ENCODE measurements at regions not wholly inside any gene's neighbourhood (a gene's known extent, or its start where the extent isn't known, plus 50 kb on each side); places are given as distances from the start of the nearest gene placed in this dataset.

DNA sequence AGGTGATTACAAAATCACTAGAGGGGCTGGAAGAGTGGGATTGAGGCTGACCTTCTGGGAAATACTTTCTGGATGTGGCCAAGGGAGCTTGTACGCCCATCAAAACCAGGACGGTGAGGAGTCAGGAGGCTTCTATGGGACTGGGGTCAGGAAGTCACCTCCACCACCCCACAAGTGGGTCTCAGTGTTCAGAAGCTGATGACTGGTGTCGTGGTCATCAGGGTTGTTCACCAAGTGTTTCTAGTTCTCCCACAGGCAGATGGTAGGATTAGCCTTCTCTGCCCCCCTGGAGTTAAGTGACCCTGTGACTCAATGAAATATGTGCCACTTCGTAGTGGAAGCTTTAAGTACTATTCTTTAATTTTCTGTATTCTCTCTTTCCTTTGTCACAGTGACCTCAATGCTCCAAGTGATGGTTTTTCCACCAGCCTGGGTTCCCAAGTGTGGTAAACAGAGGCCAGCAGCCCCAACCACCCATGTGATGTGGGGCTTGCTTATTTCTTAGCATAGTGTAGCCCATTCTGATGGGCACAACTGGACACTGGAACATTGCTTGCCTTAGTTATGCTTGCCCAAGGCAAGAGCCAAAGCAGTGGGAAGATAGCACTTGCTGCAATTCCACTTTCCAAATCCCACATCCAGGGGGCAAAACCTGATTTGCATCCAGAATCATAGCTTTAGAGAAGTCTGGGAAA lies 258.8 kb downstream of the CYP26B1 start:
- no peak for DNase-seq

DNA sequence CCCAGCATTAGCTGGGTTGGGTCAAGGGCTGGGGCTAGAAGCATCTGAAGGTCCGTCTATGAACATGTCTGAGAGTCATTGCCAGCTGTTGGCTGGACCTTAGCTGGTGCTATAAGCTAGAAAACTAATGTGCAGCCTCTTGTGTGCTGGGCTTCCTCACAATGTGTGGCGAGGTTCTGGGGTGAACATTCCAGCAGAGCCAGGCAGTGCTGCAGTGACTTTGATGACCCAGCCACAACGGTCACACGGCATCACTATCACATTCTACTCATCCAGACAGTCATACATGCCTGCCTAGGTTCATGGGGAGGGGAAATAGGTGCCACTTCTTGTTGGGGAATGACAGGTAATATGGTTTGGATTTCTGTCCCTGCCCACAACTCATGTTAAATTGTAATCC lies 260.5 kb downstream of the CYP26B1 start:
- DNase-seq, result no peak

DNA sequence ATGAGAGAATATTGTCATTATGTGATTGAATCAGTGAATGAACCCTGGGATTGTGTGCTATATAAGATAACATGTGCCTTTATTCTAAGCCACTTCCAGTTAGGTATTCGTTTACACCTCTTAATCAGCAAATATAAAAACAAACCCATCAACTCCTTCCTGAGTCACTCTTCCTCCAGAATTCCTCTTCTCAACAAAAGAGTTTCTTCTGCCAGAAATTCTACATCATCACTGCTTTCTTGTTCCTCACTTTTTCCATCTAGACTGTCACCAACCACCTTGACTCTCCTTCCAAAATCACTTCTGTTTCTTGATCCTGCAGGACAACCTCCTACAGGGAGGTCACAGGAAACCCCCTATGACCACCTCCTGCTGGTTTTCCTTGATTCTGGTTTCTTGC lies 261.4 kb downstream of the CYP26B1 start:
- DNase-seq, result no peak

DNA sequence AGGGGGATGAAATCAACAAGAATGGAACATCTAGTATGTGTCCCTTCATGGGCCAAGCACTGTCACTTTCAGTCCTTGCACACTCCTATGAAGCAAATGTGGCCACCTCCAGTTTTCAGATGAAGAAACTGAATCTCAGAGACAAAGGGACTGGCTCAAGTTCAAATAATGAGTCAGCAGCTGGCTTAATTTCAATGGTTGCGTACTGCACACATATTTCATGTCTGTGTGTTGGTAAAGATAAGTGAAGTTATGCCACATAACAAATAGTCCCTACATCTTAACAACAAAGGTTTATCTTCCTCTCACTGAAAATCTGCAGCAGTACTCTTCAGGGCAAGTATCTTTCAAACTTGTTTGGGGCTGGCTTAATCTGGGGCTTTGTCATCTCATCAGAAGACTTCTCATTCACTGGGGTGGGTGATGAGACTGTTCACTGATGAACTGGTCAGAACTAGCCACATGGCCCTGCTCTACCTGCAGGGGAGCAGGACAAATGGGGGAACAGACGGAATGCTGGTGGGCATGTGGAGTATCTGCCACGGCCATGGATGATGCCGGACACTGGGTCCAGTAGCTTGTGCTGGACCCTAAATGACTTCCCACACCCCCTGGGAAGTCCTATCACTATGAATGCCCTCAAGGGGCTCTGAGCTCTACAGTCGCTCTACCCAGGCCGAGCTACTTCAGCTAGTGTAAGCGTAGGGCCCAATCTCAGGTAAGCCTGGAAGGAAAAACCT lies 263.2 kb downstream of the CYP26B1 start:
- DNase-seq, result no peak

DNA sequence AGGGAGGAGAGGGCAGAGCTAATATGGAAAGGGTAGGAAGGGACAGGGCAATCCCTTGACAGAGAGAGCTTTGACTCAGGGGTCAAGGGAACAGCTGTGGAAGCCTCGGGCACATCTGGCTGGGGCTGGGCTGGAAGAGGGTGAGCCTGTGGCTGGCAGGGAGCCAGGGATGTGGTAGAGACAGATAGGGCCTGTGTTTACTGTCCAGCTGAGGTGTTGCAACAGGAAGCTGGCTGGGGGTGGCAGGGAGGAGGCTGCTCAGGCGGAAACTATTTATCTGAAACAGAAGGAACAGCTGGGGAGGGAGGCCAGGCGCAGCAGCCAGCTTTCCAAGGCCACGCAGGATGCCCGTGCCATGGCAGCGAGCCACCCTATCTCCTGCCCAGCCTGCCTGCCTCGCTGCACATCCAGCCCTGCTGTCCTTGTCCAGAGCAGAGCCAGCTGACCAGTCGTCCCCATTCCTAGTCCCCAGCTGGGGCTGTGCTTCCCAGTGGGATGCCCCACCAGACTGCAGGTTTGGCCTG lies 264.7 kb downstream of the CYP26B1 start:
- peak; percentile 26 to 52 for DNase-seq

DNA sequence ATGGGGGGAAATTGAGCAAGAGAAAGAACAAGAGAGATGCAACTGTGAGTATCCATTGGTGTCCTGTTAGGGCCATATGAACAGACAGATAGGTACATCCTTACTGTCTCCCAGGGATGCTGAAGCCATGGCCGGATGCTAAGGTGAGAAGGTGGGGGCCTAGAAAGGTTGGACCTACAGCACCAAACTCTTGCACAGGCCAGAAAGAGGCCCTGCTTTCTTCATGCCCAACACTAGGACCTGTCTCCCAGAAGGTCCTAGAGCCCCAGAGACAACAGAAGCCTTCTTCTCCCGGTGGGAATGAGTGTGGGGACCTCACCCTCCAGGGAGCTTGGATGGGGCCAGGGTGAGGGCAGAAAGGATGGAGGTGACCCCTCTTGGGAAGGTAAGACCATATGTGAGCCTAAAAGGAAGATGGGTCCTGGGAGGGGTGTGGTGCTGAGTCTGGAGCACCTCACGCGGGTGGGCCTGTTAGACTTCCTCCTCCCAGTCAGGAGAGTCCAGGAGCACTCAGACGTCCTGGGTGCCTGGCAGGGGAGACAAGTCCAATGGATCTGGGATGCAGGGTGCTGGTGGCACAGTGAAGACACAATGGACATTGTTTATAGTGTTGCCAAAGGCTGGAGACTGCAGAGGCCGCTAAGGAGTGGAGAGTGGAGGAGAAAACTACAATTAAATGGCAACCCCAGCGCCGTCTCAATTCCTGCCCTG lies 265.3 kb downstream of the CYP26B1 start:
- DNase-seq, result no peak

DNA sequence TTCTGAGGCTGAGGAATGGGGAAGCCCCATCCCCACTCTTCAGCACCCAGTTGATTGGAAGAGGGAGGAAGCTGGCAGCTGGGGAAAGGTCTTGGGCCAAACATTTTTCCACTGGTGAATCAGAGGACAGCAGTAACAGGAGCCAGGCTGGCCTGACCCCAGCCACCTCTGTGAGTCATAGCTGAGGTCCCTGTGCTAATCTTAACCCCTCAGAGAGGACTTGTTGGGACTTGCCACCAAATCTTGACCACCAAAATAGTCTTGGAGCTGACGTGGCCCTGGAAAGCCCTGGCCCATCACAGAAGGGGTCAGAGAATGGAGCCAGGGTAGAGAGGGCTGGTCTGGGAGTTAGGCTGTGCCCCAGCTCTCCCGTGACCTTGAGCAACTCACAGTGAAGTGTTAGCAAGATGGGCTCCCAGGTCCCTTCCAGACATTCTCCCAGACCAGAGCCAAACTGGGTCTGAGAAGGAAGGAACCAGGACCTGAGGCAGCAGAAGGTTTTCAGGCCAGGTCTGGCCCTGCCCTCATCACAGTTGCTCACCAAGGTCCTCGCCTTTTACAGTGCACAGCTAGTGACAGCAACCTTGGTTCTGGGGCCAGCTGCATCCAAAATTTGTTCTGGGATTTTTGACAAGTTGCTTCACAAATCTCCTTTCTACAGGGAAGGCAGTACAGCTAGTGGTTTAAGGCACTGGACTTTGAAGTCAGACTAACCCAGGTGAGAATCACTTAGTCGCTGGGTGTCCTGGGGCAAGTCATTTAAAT lies 266.6 kb downstream of the CYP26B1 start:
- no peak for DNase-seq

DNA sequence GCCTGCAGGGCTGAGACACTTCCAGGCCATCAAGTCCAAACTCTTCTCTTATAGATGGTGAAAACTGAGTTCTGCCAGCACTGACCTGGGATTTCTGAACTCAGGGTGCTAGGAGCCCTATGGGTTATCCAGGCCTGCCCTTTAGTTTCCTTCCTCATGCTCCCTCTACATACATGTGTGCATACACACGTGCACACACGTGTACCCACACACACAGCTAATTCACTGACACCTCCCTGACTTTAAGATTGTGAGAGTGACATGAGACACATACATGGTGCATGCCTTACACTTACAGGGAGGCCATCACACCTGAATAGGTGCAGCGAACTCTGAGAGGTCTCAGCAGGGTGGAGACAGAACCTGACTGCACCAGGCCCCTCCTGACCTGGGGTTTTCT lies 267.4 kb downstream of the CYP26B1 start:
- no peak for DNase-seq

DNA sequence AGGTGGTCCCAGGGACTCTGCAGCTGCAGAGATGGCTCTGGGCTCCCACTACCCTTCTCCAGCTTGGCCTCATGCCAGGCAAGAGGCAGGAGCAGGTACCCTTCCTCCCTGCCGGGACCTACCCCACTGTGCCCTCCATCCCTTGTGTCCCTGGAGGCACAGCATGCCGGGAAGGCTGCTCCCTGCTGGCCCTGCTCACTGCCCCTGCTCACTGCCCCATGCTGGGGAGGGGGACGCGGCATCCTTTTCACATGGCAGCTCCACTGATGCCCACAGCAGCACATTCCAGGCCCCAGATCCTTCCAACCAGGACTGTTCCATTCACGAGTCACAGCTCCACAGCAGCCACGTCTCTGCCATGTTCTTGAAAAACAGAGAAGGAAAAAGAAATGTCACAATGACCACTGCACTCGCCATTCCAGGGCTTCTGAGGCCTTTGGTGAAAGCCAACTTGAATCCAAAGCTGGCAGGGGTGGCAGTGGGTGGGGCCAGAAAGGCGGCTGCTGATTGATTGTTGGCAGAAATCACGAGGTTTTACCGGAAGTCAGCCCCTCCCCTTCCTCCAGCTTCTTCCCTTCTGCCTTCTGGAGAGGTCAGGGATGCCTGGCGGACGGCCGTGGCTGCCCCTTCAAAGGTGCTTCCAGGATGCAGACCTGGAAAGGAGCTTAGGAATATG lies 268.0 kb downstream of the CYP26B1 start:
- DNase-seq, result no peak

DNA sequence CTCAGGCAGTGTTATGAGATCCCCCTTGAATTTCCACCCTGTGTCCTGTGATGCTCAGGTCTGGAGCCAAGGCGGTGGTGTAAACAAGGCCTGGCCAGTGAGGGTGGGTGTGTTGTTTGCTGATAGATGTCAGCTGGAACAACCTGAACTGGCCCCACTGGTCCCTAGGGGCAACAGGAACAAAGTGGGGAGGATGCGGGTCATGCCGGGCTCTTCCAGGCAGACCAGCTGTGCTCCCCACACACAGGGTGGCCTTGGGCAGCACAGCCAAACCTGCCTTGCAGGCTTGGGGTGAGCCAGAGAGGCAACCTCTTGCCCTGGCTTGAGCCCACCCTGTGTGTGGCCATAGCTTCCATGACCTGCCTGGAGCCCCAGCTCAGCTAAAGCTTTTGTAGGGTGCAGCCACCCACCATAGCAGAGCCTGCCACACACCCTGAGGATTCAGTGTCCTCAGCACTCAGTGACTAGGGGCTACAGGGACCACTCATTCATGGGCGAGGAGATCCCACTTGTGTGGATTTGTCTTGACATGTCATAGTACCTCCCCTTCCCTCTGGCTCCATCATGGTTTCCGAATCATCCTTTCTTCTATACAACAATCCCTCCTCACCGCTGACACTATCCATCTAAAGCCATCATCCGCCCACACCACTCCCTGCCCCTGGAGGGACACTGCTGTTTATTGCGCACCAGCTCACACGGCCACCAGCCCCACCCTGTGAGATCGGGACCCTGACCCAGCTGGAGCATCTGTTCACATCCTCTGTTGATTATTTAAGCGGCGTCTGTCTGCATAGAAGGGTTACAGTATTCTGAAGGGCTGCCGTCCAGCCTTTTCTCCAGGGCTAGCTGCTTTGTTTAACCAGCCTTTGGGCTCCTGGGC lies 268.8 kb downstream of the CYP26B1 start:
- DNase-seq, result no peak

DNA sequence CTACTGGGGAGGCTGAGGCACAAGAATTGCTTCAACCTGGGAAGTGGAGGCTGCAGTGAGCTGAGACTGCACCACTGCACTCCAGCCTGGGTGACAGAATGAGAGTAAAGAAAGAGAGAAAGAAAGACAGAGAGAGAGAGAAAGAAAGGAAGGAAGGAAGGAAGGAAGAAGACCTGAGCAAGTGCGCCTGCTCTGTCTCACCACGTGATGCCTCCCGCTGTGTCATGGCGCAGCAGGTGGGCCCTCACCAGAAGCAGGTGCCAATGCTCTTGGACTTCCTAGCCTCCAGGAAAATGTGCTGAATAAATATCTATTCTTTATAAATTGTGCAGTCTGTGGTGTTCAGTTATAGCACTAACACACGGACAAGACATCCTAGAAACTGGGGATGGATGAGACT lies 270.0 kb downstream of the CYP26B1 start:
- DNase-seq, result no peak

DNA sequence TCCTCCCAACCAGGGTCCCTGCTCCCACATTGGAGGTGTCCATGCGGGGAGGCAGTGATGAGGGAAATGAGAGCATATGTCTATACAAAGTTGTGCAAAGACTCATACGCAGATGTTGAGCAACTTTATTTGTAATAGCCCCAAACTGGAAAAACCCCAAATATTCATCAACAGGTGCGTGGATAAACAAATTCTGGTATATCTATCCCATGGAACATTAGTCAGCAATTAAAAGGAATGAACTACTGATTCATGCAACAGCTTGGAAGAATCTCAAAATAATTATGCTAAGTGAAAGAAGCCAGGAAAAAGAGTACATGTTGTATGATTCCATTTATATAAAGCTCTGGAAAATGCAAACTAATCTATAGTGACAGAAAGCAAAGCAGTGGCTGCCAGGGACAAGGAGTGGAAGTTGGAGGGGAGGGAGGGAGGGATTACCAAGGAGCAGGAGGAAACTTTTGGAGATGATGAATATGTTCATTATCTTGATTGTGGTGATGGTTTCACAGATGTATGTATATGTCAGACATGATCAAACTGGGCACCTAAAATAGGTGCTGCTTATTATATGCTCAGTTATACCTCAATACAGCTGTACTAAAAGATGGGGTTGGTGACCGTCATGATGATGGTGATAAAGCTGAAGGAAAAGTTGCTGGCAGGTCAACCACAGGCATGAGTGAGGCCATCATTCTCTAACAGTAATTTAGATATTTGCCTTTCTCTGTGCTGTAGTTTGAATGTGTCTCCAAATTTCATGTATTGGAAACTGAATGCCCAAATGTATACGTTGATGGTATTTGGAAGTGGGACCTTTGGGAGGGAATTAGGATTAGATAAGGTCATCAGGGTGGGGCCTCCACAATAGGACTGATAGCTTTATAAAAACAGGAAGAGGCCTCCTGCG lies 270.9 kb downstream of the CYP26B1 start:
- DNase-seq, result no peak

DNA sequence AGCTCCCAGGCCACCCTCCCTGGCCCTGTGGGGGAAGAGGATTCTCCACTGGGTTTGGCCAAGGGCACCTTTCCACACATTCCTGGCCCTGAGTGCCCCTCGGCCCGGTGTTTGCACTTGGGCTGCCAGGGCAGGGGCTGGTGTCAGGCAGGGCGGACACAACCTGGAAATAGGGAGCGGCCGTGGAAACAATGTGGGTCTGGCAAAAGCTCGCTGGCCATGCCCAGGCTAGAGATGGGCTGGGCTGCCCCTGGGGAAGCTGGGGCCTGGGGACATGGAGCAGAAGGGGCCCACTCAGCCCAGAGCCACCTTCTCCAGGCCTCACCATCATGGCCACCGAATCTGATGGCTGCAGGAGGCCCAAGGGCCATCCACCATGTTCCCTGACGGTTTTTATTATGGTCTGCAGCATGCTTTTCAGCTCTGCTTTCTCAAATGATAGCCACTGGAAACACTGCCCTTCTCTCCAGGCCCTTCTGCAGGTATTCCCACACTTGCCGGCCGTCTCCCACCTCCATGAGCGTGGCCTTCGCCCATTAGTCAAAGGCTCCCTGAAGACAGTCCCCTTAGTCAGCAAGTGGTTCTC lies 275.1 kb downstream of the CYP26B1 start:
- DNase-seq, result no peak

DNA sequence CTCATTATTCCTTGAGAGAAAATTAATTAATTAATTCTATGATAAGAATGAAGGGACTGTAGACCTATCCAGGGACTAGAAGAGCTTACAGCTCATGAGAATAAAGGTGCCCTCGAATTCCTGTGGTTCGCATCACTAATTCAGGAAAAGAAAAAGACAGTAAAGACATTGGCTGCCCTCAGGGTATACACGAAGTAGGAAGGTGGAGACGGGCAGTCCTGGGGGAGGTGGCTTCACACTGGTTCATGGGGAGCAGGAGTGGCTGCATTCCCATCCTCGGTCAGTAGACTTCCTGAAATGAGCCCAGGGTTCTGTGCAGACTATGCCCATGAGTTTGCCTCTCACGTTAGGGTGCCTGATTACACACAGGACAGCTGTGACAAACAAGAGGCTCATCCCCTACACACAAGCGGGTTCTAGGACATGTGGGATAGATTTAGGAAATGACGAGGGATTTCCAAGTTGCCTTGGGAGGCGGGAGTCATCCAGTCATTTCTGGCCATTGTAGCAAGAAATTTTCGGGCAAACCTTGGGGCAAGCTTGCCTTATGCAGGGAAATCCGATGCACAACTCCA lies 282.2 kb downstream of the CYP26B1 start:
- no peak for DNase-seq

DNA sequence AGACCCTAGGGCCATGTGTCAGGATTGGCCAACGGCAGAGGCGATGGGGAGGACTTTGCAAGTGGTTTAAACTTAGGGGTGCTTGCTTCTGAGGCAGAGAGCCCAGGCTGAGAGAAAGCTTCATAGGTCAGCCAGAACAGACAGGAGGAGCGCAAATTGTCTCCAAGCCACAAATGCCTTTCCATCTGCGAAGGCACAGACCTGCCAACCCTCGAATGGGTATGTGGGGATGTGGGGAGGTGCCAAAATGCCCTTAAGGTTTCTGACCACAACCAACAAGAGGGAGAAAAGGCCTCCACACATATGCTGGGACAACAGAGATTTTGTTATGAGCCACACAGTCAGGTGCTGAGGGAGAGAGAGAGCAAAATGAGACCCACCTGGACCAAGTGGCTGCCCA lies 283.6 kb downstream of the CYP26B1 start:
- DNase-seq, result no peak

DNA sequence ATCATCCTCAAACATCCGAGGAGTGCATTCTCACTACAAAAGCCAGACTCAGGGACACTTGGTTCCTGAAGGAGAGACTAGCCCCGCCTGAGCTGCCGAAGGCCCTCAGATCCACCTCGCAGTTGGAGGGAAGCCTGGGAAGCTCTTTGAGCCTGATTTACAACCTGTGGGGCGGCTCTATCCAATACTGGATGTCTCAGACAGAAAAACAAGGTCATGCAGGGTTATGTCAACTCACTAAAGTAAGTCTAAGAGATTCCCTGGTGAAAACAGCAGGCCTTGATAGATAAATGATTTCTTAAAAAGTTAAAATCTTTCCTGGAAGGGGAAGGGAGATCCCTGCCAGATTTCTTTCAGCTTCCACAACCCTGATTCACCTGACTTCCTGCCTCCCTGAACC lies 284.3 kb downstream of the CYP26B1 start:
- no peak for DNase-seq

DNA sequence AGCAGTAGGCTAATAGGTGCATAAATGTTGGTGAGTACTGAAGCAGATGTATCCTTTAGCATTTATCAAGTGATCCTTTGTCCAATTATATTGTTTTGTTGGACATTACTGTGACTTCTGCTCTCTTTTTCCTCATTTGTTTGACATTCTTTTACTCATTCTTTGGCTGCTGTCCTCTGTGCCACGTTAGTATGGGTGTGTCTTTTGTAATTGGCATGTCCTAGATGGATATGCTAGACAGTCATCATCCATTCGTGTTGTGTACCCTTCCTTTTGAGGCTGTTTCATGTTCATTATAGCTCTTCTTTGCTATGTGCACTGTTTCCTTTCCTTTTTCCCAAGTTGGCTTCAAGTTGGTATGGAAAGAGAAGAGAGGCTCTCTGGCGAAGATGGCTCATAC lies 284.7 kb downstream of the CYP26B1 start:
- no peak for DNase-seq

DNA sequence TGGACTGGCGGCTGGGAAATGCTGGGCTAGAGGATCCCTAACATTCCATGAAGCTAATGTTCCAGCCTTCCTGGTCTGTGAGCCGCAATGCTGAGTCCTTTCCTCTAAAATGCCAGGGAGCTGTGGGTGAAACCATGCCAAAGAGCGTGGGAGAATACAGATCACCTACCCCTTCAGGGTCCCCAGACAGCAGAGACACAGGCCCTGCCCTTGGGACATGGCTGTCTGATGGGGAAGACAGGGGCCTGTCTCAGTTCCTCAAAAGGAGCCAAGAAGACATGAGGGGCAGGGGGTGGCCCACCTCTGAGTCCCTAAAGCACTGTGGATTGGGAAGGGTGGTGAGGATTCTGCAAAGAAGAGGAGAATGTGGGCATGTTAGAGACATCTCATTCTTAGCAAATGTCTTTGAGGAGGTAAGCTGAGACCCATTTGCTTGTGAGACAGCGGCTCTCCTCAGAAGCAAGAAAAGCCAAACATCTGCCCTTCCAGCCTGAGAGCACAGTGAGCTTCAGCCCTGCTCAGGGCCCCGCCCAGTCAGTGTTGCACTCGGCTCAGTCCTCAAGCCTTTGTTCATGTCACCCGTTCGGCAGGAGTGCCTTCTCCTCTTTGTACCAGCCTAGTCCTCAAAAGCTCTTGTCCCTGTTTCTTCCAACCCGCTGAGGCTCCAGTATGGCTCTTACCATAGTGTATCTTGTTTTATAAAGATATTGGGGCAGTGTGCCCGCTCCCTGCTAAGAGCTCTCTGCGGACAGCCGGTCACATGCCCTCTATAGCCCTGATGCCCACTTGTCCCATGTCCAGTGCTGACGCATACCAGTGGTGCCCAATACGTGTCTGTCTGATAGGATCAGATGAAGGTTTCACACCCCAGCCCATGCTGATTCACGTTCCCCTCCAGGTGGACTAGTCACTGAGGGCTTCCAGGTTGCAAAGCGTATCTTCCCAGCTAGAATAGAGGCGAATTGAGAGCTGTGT lies 286.2 kb downstream of the CYP26B1 start:
- no peak for DNase-seq

All from Kasumi-1 (cell line).